DOHH2 (cell line): ENCODE measurements at regions not wholly inside any gene's neighbourhood (a gene's known extent, or its start where the extent isn't known, plus 50 kb on each side); places are given as distances from the start of the nearest gene placed in this dataset.

ENCODE experiments used
- H3F3A ChIP-seq: fragments of 200-600 bp; sonication (generic), shearing (Covaris generic); 2 replicates; pipeline ENCODE4 v1.6.0; 2016; ENCODE audit warnings: antibody characterized with exemption, mild to moderate bottlenecking; ENCODE audit not compliant: control insufficient read depth, insufficient read depth
- H3K27ac ChIP-seq: fragments of 200-600 bp; sonication (generic); 2 replicates; pipeline ENCODE4 v1.5.1; 2014; ENCODE audit warnings: low read depth, mild to moderate bottlenecking, low read length, moderate library complexity
- H3K27me3 ChIP-seq: fragments of 200-600 bp; sonication (generic); 2 replicates; pipeline ENCODE4 v1.6.1; 2014; ENCODE audit warnings: mild to moderate bottlenecking, low read length, mixed read lengths; ENCODE audit not compliant: control insufficient read depth
- H3K36me3 ChIP-seq: fragments of 200-600 bp; sonication (generic); 2 replicates; pipeline ENCODE4 v1.6.1; 2014; ENCODE audit warnings: mild to moderate bottlenecking, low read length, moderate library complexity, mixed read lengths; ENCODE audit not compliant: control insufficient read depth
- H3K4me1 ChIP-seq: fragments of 200-600 bp; sonication (generic); 2 replicates; pipeline ENCODE4 v1.6.1; 2014; ENCODE audit warnings: mild to moderate bottlenecking, low read length, mixed read lengths; ENCODE audit not compliant: control insufficient read depth
- H3K4me2 ChIP-seq: fragments of 200-600 bp; sonication (generic); 2 replicates; pipeline ENCODE4 v1.6.0; 2014; ENCODE audit warnings: mild to moderate bottlenecking, low read length, moderate library complexity
- H3K4me3 ChIP-seq: fragments of 200-600 bp; sonication (generic); 2 replicates; pipeline ENCODE4 v1.5.1; 2014; ENCODE audit warnings: mild to moderate bottlenecking, low read length, mixed read lengths
- H3K79me2 ChIP-seq: fragments of 200-600 bp; sonication (generic); 2 replicates; pipeline ENCODE4 v1.6.1; 2014; ENCODE audit warnings: mild to moderate bottlenecking, low read length, mixed read lengths; ENCODE audit not compliant: control insufficient read depth
- H3K9me2 ChIP-seq: fragments of 200-600 bp; sonication (generic); replicated peaks from 2 replicates; pipeline ENCODE4 v1.6.1; 2014; ENCODE audit warnings: mild to moderate bottlenecking, low read length, mixed read lengths; ENCODE audit not compliant: control insufficient read depth
- H3K9me3 ChIP-seq: fragments of 200-600 bp; sonication (generic); 2 replicates; pipeline ENCODE4 v1.6.1; 2014; ENCODE audit warnings: antibody characterized with exemption, low read length, mixed read lengths; ENCODE audit not compliant: control insufficient read depth, insufficient read depth
- H4K20me1 ChIP-seq: fragments of 200-600 bp; sonication (generic); 2 replicates; pipeline ENCODE4 v1.6.0; 2014; ENCODE audit warnings: low read depth, mild to moderate bottlenecking, antibody characterized with exemption, low read length, moderate library complexity; ENCODE audit not compliant: control insufficient read depth, insufficient read depth
- EZH2phosphoT487 ChIP-seq: fragments of 200-600 bp; sonication (generic); IDR thresholded peaks from 2 replicates; pipeline ENCODE4 v1.6.1; 2017; ENCODE audit warnings: borderline replicate concordance, mild to moderate bottlenecking, antibody characterized with exemption, low read length, moderate library complexity, mixed read lengths
- TF ChIP-seq, protein P1 (sequence below): fragments of 200-600 bp; sonication (generic); IDR thresholded peaks from one replicate; pipeline ENCODE4 v1.5.1; 2014; ENCODE audit warnings: antibody characterized with exemption, mild to moderate bottlenecking, low read depth, low read length; ENCODE audit not compliant: poor library complexity, severe bottlenecking

DNA sequence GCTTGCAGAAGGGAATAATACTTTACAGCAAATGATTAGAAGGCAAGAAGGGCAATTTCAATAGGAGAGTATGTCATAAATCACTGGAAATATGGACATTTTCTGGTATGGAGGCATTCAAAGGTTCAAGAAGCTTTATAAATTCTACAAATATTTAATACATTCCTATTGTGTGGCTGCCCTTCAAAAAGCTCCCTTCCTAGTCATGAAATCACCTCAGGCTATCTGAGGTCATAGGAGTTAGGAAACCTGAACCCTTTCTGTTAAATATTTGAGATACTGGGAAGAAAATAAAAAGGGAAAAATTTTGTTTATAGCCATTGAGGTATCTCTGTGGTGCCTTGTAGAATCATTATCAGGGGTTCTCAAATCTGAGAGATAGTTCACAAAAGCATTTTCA, 316.8 kb upstream of the EMCN start:
- Histone ChIP-seq H3K4me1 (no peaks in the 10 kb centered on the region), H3K79me2 (no peaks in the 10 kb centered on the region), H3K27me3 (no peaks in the 10 kb centered on the region), H4K20me1 (no peaks in the 10 kb centered on the region), H3K9me2 (no peaks in the 10 kb centered on the region), H3K4me3 (no peak overlapping the region), H3K9me3 (no peaks in the 10 kb centered on the region), H3K27ac (no peak overlapping the region), H3K36me3 (no peaks in the 10 kb centered on the region), H3F3A (no peaks in the 10 kb centered on the region), H3K4me2 (no peak overlapping the region)
- TF ChIP-seq EZH2phosphoT487: no peak
- TF ChIP-seq, protein P1, sequence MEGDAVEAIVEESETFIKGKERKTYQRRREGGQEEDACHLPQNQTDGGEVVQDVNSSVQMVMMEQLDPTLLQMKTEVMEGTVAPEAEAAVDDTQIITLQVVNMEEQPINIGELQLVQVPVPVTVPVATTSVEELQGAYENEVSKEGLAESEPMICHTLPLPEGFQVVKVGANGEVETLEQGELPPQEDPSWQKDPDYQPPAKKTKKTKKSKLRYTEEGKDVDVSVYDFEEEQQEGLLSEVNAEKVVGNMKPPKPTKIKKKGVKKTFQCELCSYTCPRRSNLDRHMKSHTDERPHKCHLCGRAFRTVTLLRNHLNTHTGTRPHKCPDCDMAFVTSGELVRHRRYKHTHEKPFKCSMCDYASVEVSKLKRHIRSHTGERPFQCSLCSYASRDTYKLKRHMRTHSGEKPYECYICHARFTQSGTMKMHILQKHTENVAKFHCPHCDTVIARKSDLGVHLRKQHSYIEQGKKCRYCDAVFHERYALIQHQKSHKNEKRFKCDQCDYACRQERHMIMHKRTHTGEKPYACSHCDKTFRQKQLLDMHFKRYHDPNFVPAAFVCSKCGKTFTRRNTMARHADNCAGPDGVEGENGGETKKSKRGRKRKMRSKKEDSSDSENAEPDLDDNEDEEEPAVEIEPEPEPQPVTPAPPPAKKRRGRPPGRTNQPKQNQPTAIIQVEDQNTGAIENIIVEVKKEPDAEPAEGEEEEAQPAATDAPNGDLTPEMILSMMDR: no peak

DNA sequence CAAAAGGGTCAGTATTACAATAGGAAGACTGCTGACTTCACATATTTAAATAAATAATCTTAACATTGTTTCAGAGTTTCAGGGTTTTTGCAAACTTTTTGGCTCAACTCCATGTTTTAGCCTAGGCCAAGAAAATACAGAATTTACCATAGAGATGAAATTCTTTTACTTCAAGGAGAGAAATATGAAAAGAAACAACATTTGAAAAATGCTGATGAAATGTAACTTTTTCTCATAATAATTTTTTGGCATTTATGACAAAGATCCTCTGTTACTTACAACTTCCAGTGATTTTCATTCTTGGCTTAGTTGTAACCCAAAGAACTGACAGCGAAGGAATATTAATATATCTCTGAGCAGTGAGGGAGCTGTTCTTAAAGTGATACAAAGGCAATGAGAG, 316.1 kb upstream of the EMCN start:
- no peaks in the 10 kb centered on the region for H3F3A ChIP-seq
- no peak overlapping the region for H3K4me2 ChIP-seq
- TF ChIP-seq, protein P1: no peak
- no peak for TF ChIP-seq EZH2phosphoT487
- H3K36me3 ChIP-seq: no peaks in the 10 kb centered on the region
- H3K4me1 ChIP-seq: no peaks in the 10 kb centered on the region
- H3K9me2 ChIP-seq: no peaks in the 10 kb centered on the region
- no peaks in the 10 kb centered on the region for H3K27me3 ChIP-seq
- H3K4me3 ChIP-seq: no peak overlapping the region
- H3K27ac ChIP-seq: no peak overlapping the region
- H4K20me1 ChIP-seq: no peaks in the 10 kb centered on the region
- H3K9me3 ChIP-seq: no peaks in the 10 kb centered on the region
- no peaks in the 10 kb centered on the region for H3K79me2 ChIP-seq

DNA sequence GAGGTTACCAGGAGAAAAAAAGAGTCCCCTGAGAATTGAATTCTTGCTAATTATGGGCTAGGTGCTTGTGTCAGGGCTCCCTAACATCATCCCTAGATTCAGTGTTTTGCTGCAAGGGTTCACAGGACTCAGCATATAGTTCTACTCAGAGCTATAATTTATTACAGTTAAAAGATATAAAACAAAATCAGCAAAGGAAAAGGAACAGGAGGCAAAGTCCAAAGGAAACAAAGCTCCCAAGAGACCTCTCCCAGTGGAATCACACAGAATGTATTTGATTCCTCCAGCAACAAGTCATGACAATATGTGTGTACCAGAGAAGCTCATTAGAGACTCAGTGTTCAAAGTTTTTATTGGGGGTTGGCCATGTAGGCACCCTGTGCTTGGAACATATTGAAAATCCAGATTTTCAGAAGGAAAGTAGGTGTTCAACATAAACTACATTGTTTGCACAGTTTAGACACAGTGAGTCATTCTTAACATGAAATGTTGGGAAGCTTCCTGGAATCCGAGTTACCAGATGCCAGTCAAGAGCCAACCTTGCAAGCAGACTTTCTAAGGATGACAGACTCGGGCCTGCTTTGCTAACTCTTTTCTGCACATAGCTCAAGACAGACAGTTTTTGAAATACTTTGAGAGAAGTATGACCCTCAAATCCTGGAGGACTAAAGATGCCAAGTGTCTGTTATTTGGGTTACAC, 311.3 kb upstream of the EMCN start:
- H3F3A ChIP-seq: no peaks in the 10 kb centered on the region
- no peaks in the 10 kb centered on the region for H3K4me1 ChIP-seq
- no peak overlapping the region for H3K4me3 ChIP-seq
- no peaks in the 10 kb centered on the region for H3K9me2 ChIP-seq
- H4K20me1 ChIP-seq: no peaks in the 10 kb centered on the region
- no peaks in the 10 kb centered on the region for H3K27me3 ChIP-seq
- no peaks in the 10 kb centered on the region for H3K9me3 ChIP-seq
- no peak overlapping the region for H3K4me2 ChIP-seq
- H3K36me3 ChIP-seq: no peaks in the 10 kb centered on the region
- no peak for TF ChIP-seq EZH2phosphoT487
- TF ChIP-seq, protein P1: no peak
- no peak overlapping the region for H3K27ac ChIP-seq
- no peaks in the 10 kb centered on the region for H3K79me2 ChIP-seq
